Bronchial epithelial cell (primary cell): ENCODE measurements at regions not wholly inside any gene's neighbourhood (a gene's known extent, or its start where the extent isn't known, plus 50 kb on each side); places are given as distances from the start of the nearest gene placed in this dataset.
"Not testable (repeated sequence)": the region's sequence is repeated elsewhere in the genome, so short reads cannot be mapped to it uniquely, and the experiment has no call there.

Experiments
- DNase-seq: peaks from one replicate; pipeline ENCODE4 v3.0.0-alpha.2; 2010; ENCODE audit warnings: low read depth
- FAIRE-seq: peaks from 2 replicates; lab custom pipeline; 2011; peaks lifted over from hg19 to GRCh38; lab: Jason Lieb, UNC
- H3K27me3 ChIP-seq: 2 replicates; pipeline ENCODE4 v1.5.1; 2011; ENCODE audit warnings: low read length; ENCODE audit not compliant: control insufficient read depth, insufficient read depth
- H3K36me3 ChIP-seq: 2 replicates; pipeline ENCODE4 v1.5.1; 2011; ENCODE audit warnings: low read length; ENCODE audit not compliant: control insufficient read depth, insufficient read depth
- H3K4me3 ChIP-seq: 2 replicates; pipeline ENCODE4 v1.5.1; 2011; ENCODE audit warnings: mild to moderate bottlenecking, low read depth, low read length, control low read depth
- TF ChIP-seq, protein P1 (sequence below): IDR thresholded peaks from 2 replicates; pipeline ENCODE4 v1.5.1; 2011; ENCODE audit warnings: mild to moderate bottlenecking, moderate library complexity, low read length, control low read depth, inconsistent platforms; ENCODE audit not compliant: insufficient read depth, severe bottlenecking

DNA sequence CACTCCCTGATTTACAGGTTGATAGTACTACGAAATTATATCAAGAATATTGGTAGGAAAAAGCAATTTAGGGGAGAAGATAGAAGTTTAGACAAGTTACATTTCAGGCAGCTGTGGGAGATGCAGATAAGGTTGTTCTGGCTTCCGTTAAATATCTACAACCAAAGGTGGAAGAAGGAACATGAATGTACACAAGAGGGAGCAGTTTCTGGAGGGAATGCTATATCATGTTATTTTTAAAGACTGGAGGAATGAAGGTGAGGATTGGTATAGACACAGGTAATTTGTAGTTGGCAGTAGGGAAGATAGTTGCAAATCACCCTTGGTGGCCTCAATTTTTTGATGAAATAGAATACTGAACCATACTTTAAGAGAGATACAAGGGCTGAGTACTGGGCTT, 187.3 kb upstream of the NMUR2 start:
- DNase-seq (peak; percentile 3), FAIRE-seq (no peak)
- no peaks in the 10 kb centered on the region for H3K36me3 ChIP-seq
- no peaks in the 10 kb centered on the region for H3K27me3 ChIP-seq
- no peak overlapping the region for H3K4me3 ChIP-seq
- TF ChIP-seq, protein P1, sequence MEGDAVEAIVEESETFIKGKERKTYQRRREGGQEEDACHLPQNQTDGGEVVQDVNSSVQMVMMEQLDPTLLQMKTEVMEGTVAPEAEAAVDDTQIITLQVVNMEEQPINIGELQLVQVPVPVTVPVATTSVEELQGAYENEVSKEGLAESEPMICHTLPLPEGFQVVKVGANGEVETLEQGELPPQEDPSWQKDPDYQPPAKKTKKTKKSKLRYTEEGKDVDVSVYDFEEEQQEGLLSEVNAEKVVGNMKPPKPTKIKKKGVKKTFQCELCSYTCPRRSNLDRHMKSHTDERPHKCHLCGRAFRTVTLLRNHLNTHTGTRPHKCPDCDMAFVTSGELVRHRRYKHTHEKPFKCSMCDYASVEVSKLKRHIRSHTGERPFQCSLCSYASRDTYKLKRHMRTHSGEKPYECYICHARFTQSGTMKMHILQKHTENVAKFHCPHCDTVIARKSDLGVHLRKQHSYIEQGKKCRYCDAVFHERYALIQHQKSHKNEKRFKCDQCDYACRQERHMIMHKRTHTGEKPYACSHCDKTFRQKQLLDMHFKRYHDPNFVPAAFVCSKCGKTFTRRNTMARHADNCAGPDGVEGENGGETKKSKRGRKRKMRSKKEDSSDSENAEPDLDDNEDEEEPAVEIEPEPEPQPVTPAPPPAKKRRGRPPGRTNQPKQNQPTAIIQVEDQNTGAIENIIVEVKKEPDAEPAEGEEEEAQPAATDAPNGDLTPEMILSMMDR = no peak

DNA sequence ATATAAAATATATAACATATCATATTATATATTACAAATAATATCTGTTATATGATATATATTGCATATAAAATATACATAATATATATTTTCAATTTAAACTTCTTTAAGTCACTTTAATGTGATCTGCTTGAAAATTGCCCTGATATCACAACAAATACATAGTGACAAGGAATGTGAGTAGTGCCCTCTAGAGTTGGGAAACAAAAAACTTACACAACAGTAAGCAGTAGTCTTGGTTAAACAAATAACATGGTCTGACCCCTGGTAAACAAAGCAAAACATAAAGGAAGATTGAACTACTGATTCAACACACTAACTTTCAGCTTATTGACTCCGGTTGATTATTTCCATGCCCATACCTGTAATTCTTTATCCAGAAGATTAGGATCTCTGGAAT, 188.3 kb upstream of the NMUR2 start:
- DNase-seq (peak; percentile 4), FAIRE-seq (no peak)
- Histone ChIP-seq H3K36me3 (no peaks in the 10 kb centered on the region), H3K4me3 (no peak overlapping the region), H3K27me3 (no peaks in the 10 kb centered on the region)
- TF ChIP-seq, protein P1 = no peak

DNA sequence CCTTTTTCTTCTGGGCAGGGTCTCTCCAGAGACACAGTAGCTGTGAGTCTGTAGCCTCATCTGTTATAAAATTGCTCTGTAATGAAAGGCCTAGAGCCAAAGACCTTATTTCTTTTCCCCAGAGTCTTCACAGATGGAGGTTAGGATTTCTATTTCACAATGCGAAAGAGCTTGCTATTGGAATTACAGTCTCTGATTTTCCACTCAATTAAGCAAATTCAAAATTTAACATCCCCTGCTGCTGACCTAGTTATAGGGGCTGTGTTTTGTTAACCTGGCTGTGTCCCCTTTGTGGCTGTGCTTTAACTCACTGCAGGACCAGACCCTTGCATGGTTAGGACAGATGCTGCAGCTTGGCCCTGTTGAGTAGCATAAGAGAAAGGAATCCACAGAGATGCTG, 190.3 kb upstream of the NMUR2 start:
- Histone ChIP-seq H3K27me3 (no peaks in the 10 kb centered on the region), H3K4me3 (no peak overlapping the region), H3K36me3 (no peaks in the 10 kb centered on the region)
- no peak for DNase-seq
- no peak for FAIRE-seq
- TF ChIP-seq, protein P1 = no peak

DNA sequence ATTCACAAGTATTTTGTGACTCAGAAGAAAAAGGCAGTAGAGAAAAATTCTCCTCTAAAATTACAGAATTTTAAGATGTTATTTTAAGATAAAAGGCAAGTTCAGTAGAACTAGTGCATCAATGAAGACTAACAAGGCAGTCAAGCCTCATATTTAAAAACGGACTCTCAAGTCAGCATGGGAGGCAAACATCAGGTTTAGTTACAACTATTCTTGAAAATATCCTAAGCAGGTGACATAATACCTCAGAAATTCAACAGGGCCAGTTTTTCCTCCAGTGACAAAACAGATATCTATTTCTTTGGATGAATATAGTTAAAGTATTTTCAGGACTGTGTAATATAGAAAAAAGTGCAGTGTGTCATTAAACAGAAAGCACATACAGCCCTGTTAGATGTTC, 194.0 kb upstream of the NMUR2 start:
- TF ChIP-seq, protein P1 = no peak
- FAIRE-seq (no peak), DNase-seq (no peak)
- H3K27me3 ChIP-seq = no peaks in the 10 kb centered on the region
- H3K4me3 ChIP-seq = no peak overlapping the region
- no peaks in the 10 kb centered on the region for H3K36me3 ChIP-seq

DNA sequence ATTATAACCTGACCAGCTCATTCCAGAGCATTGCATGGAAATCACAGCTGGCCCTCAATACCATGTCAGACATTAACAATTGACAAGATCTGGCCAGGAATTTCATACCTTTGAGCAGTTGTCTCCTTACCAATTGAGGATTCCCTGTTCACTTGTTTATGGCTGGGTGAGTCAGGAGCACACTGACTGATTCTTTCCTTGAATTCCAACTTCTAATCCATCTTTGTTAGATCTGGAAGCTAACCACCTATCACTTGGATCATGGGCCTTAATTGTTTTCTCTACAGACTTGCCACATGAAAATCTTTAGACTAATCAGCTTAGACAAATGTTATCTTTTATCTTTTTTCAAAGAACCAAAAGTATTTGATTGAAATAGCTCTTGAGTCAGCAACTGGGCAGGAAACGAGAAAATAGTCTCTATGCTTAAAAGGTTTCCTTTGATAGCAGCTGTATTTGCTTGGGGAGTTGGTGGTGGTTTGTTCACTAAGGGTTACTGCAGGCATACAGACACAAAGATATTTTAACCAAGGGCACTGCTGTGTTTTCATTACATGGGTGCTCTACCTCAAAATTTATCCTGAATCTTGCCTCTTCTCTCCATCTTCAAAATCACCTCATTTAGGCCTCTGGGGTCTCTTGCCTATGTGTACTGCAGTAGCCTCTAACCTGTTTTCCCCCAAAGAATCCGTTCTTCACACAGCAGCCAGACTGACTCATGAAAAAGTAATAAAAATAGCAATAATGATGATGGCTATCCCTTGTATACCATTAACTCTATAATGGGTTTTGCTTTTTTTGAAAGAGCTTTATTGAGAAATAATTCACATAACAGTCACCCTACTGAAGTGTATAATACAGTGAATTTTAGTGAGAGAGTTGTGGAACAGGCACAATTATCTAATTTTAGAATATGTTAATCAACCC, 197.0 kb upstream of the NMUR2 start:
- no peak overlapping the region for H3K4me3 ChIP-seq
- FAIRE-seq = no peak
- TF ChIP-seq, protein P1 = no peak
- no peaks in the 10 kb centered on the region for H3K27me3 ChIP-seq
- DNase-seq = no peak
- no peaks in the 10 kb centered on the region for H3K36me3 ChIP-seq

DNA sequence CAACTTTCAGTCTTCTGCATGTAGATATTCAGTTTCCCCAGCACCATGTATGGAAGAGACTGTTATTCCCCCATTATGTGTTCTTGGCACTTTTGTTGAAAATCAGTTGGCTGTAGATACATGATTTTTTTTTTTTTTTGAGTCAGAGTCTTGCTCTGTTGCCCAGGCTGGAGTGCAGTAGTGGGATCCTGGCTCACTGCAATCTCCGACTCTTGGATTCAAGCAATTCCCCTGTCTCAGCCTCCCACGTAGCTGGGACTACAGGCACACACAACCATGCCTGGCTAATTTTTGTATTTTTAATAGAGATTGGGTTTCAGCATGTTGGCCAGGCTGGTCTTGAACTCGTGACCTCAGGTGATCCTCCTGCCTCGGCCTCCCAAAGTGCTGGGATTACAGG, 201.0 kb upstream of the NMUR2 start:
- H3K36me3 ChIP-seq, H3K4me3 ChIP-seq, H3K27me3 ChIP-seq, DNase-seq, FAIRE-seq: not testable (repeated sequence)
